Pulmonary artery endothelial cell (primary cell): ENCODE measurements at regions not wholly inside any gene's neighbourhood (a gene's known extent, or its start where the extent isn't known, plus 50 kb on each side); places are given as distances from the start of the nearest gene placed in this dataset.

Experiments used
- DNase-seq: peaks from one replicate; pipeline ENCODE4 v3.0.0-alpha.2; 2011; ENCODE audit warnings: low read depth, low spot score

GRCh38 chr10:108301002-108301401 lies 1136.5 kb upstream of the SORCS1 start:
- DNase-seq, result no peak

GRCh38 chr10:108290823-108291222 lies 1126.3 kb upstream of the SORCS1 start:
- DNase-seq, result no peak

GRCh38 chr10:108275895-108276685 lies 1111.6 kb upstream of the SORCS1 start:
- no peak for DNase-seq

DNA sequence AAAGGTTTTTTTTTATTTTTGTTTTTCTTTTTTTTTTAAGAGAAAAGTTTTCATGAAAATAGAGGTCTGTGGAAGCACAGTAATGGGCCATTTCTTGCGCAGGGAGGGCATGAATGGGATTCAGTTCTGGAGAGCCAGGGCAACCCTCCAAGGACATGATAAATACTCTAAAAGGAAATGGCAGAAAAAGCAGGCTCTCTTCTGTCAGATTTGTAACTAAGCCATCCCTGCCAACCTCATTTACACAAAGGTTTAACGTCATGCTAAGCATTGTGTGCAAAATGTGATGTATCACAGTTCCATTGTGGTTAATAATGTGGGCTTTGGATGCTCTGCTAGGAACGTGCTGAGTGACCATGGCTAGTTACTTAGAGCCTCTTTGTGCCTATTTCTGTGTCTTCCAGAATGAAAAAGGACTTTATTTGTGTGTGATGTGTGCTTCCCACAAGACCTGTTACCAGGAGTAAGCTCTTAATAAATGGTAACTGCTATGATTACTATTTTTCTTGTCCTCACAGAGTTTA lies 1095.9 kb upstream of the SORCS1 start:
- DNase-seq, result no peak

DNA sequence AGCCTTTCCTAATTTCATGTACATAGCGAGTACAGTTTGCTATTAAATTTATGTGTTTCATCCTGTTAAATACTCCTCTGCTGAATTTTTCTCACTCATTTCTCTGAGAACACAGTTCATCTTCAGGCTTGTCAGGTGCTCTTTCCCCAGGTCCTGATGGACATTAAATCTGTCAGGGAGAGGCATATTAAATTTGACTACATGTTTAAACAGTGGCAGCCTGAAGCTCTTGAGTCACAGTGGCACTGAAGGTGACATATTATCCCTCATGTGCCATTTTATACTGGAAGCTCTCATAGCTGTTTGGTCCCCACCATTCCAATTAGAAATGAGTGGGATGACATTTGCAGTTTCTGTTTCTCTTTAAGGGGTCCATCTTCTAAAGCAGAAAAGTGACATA lies 1089.6 kb upstream of the SORCS1 start:
- DNase-seq, result no peak

- no peak for DNase-seq
Observed at GRCh38 chr10:108252771-108253170, 1088.3 kb upstream of the SORCS1 start.

- no peak for DNase-seq
Observed at GRCh38 chr10:108250936-108251620, 1086.6 kb upstream of the SORCS1 start.

DNA sequence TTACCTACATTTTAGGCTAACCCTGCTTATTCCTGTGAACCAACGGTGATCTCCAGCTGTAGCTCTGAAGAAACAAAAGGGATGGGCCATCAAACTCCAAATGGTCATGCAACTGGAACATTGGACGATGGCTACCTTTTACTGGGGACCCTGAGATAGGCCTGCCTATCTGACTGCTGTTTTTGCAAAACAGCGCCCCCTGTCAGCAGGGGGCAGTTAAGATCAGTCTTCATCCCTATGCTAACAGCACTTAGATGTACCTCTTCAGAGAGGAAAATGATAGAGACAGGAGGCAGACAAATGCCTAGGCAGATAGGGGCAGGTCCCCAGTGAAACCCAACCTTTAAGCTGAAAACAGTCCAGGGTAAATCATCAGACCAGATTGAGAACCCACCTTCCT lies 1085.4 kb upstream of the SORCS1 start:
- DNase-seq, result no peak

DNA sequence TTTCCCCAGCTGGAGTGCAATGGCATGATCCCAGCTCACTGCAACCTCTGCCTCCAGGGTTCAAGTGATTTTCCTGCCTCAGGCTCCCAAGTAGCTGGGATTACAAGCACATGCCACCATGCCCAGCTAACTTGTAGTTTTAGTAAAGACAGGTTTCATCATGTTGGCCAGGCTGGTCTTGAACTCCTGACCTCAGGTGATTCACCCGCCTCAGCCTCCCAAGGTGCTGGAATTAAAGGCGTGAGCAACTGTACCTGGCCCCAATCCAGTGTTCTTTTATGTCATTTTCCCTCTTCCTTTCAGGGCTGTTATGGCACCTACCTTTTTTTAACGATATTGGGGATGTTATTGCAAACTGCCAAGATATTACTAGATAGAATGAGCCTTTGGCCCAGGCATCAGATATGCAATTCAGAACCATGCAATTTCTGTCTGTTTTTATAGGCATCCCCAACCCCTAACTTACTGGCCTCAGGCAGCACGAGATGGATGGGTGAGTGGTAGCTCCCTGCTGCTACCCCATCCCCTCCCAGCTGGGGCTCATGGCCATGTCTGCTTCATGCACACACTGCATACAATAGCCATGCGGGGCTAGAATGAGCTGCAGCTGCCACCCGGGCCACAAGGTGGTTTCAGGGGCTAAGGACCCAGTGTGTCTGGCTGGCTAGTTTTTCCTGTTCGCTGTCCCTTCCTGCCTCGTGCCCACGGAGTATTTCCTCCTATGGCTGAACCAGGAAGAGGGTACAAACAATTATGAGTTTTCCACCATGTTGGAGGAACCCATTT lies 1080.1 kb upstream of the SORCS1 start:
- DNase-seq, result no peak

GRCh38 chr10:108241166-108241565 lies 1076.7 kb upstream of the SORCS1 start:
- no peak for DNase-seq

GRCh38 chr10:108238261-108238660 lies 1073.8 kb upstream of the SORCS1 start:
- DNase-seq, result no peak

DNA sequence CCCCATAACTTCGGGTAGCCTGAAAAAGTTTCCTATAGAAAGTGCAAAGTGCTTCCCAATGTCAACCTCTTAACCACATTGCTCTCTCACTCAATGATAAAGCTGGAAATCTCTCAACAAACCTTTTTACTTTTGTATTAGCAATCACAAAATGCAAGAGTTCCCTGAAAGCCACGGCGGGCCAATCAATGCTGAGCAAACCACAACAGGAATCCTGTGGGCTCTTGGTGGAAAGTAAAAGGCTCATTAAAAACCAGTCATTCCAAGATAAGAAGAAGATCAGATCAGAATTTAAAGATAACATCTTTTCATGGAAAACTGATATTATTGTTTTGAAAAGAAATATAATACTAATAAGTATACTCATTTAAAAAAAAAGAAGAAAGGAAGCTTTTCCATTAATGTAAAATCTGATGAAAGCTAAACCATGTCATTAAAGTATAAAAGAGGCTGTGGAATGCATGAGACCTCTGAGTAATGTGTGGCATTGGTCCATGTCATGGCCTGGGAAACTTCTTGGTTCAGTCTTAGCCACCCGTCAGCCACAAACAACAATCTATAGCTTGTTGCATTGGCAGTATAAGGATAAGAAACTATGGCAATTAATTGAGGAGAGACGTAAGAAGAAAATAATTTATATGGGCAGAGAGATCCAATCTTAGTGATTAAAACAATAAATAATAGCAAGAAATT lies 1066.1 kb upstream of the SORCS1 start:
- no peak for DNase-seq

- DNase-seq, result no peak
Observed at GRCh38 chr10:108208732-108209131, 1044.2 kb upstream of the SORCS1 start.

DNA sequence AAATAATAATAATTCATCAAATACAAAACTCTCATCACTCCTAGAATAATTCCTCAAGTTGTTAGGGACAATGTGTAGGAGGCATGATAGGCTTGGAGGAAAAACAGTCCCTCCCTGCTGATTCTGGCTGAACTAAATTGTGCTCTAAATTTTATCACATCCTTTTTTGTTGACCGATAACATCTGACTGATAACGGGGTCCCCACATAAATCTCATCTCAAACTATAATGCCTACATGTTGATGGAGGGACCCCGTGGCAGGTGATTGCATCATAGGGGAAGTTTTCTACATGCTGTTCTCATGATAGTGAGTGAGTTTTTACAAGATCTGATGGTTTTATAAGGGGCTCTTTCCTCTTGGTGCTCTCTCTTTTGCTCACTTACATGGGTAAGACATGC lies 1043.5 kb upstream of the SORCS1 start:
- DNase-seq, result no peak

- no peak for DNase-seq
Observed at GRCh38 chr10:108204528-108205305, 1040.2 kb upstream of the SORCS1 start.

GRCh38 chr10:108203905-108204527 lies 1039.5 kb upstream of the SORCS1 start:
- no peak for DNase-seq

- no peak for DNase-seq
Observed at GRCh38 chr10:108187408-108188012, 1023.0 kb upstream of the SORCS1 start.

DNA sequence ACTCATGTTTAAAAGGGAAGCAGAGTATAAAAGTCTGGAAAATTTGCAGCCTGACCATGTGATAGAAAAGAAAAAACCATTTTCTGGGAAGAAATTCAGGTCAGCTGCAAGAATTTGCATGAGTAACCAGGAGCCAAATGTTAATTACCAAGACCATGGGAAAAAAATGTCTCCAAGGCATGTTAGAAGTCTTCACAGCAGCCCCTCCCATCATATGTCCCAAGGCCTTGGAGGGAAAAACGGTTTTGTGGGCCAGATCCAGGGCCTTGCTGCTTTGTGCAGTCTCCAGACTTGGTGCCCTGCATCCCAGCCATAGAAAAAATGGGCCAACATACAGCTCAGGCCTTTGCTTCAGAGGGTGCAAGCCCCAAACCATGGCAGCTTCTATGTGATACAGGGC lies 1019.6 kb upstream of the SORCS1 start:
- no peak for DNase-seq

DNA sequence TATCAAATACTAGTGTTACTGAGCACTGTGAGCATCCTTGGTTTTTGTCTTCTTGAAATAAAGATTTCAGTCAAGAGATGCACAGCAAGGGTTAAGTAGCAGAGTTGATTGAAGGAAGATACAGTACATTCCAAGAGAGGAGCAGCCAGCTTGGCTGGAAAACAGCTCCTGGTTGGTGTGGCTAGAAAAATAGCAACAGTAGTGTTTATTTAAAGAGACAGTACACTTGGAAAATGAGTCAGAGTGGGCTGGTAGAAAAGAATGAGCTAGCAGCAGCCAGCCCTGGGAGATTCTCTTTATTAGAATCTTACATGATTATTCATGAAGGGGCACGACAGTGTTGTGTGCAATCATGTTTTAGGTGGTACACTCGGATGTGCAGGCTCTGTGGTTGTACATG lies 1016.4 kb upstream of the SORCS1 start:
- no peak for DNase-seq

DNA sequence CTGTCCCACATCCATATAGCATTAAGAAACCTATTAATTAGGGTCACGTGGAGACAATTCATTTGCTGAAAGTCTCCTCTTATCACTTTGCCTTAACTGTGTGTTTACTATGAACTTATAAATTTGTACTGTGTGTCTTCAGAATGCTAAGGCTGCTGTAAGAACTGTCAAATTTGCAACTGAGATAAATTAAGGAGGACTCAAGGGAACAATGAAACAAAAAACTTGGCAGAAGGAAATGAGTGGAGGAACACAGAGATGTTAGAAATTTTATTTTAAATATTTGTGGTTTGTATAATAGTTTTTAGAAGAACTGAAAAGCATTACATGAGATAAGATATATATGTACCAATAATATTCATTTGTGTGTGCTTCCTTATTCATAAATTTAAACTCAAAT lies 1005.3 kb upstream of the SORCS1 start:
- no peak for DNase-seq
